Karpas-422 (cell line): ENCODE measurements at regions not wholly inside any gene's neighbourhood (a gene's known extent, or its start where the extent isn't known, plus 50 kb on each side); places are given as distances from the start of the nearest gene placed in this dataset.

Experiments used
- DNase-seq: peaks from one replicate; pipeline ENCODE4 v3.0.0-alpha.2; 2015
- H2AFZ ChIP-seq: fragments of 200-600 bp; sonication (generic); 2 replicates; pipeline ENCODE4 v1.6.1; 2014; ENCODE audit warnings: antibody characterized with exemption, low read length, mixed read lengths
- H3K27ac ChIP-seq: fragments of 200-600 bp; sonication (generic); 2 replicates; pipeline ENCODE4 v1.5.1; 2014; ENCODE audit warnings: mild to moderate bottlenecking, low read length, moderate library complexity
- H3K27me3 ChIP-seq: fragments of 200-600 bp; sonication (generic); 2 replicates; pipeline ENCODE4 v1.6.1; 2014; ENCODE audit warnings: low read length, mixed read lengths
- H3K36me3 ChIP-seq: fragments of 200-600 bp; sonication (generic); 2 replicates; pipeline ENCODE4 v1.6.1; 2014; ENCODE audit warnings: low read length, mixed read lengths; ENCODE audit not compliant: insufficient read depth
- H3K4me1 ChIP-seq: fragments of 200-600 bp; sonication (generic); 2 replicates; pipeline ENCODE4 v1.6.1; 2014; ENCODE audit warnings: mild to moderate bottlenecking, low read length, mixed read lengths
- H3K4me2 ChIP-seq: fragments of 200-600 bp; sonication (generic); 2 replicates; pipeline ENCODE4 v1.6.1; 2014; ENCODE audit warnings: low read length, low read depth, mild to moderate bottlenecking; ENCODE audit not compliant: poor library complexity, severe bottlenecking
- H3K4me3 ChIP-seq: fragments of 200-600 bp; sonication (generic); 2 replicates; pipeline ENCODE4 v1.5.1; 2014; ENCODE audit warnings: mild to moderate bottlenecking, antibody characterized with exemption, low read length, mixed read lengths
- H3K79me2 ChIP-seq: fragments of 200-600 bp; sonication (generic); 2 replicates; pipeline ENCODE4 v1.6.1; 2014; ENCODE audit warnings: mild to moderate bottlenecking, low read length, mixed read lengths
- H3K9ac ChIP-seq: fragments of 200-600 bp; sonication (generic); 2 replicates; pipeline ENCODE4 v1.6.0; 2014; ENCODE audit warnings: low read length
- H3K9me2 ChIP-seq: fragments of 200-600 bp; sonication (generic), shearing (Covaris generic); replicated peaks from 2 replicates; pipeline ENCODE4 v1.6.0; 2014; ENCODE audit warnings: mild to moderate bottlenecking, low read length, moderate library complexity; ENCODE audit not compliant: insufficient read depth
- H3K9me3 ChIP-seq: fragments of 300-700, 200-600 bp; sonication (generic); 2 replicates; pipeline ENCODE4 v1.6.1; 2014; ENCODE audit warnings: low read length, mixed read lengths
- H4K20me1 ChIP-seq: fragments of 200-600 bp; sonication (generic); 2 replicates; pipeline ENCODE4 v1.6.1; 2014; ENCODE audit warnings: mild to moderate bottlenecking, antibody characterized with exemption, low read length, low read depth; ENCODE audit not compliant: insufficient read depth

GRCh38 chr12:60693019-60693626 lies 1097.3 kb downstream of the SLC16A7 start:
- H3K36me3 ChIP-seq = no peaks in the 10 kb centered on the region

GRCh38 chr12:60704171-60704914 lies 1108.5 kb downstream of the SLC16A7 start:
- H3K9me3 ChIP-seq = peaks cover 11% of the 10 kb centered on the region; the same call in 1 of the 2 replicates
- H3K9me2 ChIP-seq = no peaks in the 10 kb centered on the region
- no peak for DNase-seq
- H3K4me1 ChIP-seq = no peaks in the 10 kb centered on the region
- no peaks in the 10 kb centered on the region for H3K36me3 ChIP-seq
- no peak overlapping the region for H3K4me3 ChIP-seq
- no peaks in the 10 kb centered on the region for H4K20me1 ChIP-seq
- H3K9ac ChIP-seq = no peak overlapping the region
- H2AFZ ChIP-seq = no peak overlapping the region
- H3K27me3 ChIP-seq = no peaks in the 10 kb centered on the region
- H3K4me2 ChIP-seq = no peak overlapping the region
- no peak overlapping the region for H3K27ac ChIP-seq
- H3K79me2 ChIP-seq = no peaks in the 10 kb centered on the region

More at GRCh38 chr12:60693019-60693626, 1097.3 kb downstream of the SLC16A7 start:
- Histone ChIP-seq H4K20me1 (no peaks in the 10 kb centered on the region), H3K9ac (no peak overlapping the region), H3K9me2 (no peaks in the 10 kb centered on the region), H3K27me3 (no peaks in the 10 kb centered on the region), H3K4me1 (no peaks in the 10 kb centered on the region), H2AFZ (no peak overlapping the region), H3K4me3 (no peak overlapping the region), H3K27ac (no peak overlapping the region), H3K9me3 (peaks cover 10% of the 10 kb centered on the region), H3K4me2 (no peak overlapping the region), H3K79me2 (no peaks in the 10 kb centered on the region)
- DNase-seq = no peak

GRCh38 chr12:60710246-60710645 lies 1114.4 kb downstream of the SLC16A7 start:
- H3K9ac ChIP-seq = no peak overlapping the region
- H2AFZ ChIP-seq = no peak overlapping the region
- no peak overlapping the region for H3K27ac ChIP-seq
- H3K79me2 ChIP-seq = no peaks in the 10 kb centered on the region
- H3K27me3 ChIP-seq = no peaks in the 10 kb centered on the region
- H3K4me2 ChIP-seq = no peak overlapping the region
- H4K20me1 ChIP-seq = no peaks in the 10 kb centered on the region
- H3K4me3 ChIP-seq = no peak overlapping the region
- no peaks in the 10 kb centered on the region for H3K9me2 ChIP-seq
- H3K36me3 ChIP-seq = no peaks in the 10 kb centered on the region
- H3K4me1 ChIP-seq = no peaks in the 10 kb centered on the region
- no peak for DNase-seq
- peaks cover 34% of the 10 kb centered on the region for H3K9me3 ChIP-seq

GRCh38 chr12:60714141-60714900 lies 1118.5 kb downstream of the SLC16A7 start:
- Histone ChIP-seq H3K4me2 (no peak overlapping the region), H3K4me3 (no peak overlapping the region), H3K9me2 (no peaks in the 10 kb centered on the region), H2AFZ (no peak overlapping the region), H3K9ac (no peak overlapping the region), H3K79me2 (no peaks in the 10 kb centered on the region), H3K27me3 (no peaks in the 10 kb centered on the region), H4K20me1 (no peaks in the 10 kb centered on the region), H3K27ac (no peak overlapping the region), H3K36me3 (no peaks in the 10 kb centered on the region), H3K9me3 (peaks cover 52% of the 10 kb centered on the region), H3K4me1 (no peaks in the 10 kb centered on the region)
- no peak for DNase-seq

GRCh38 chr12:60724475-60724874 lies 1128.6 kb downstream of the SLC16A7 start:
- no peaks in the 10 kb centered on the region for H3K36me3 ChIP-seq
- H3K9ac ChIP-seq = no peak overlapping the region
- no peaks in the 10 kb centered on the region for H4K20me1 ChIP-seq
- no peaks in the 10 kb centered on the region for H3K79me2 ChIP-seq
- no peaks in the 10 kb centered on the region for H3K4me1 ChIP-seq
- H3K4me2 ChIP-seq = no peak overlapping the region
- H3K9me2 ChIP-seq = no peaks in the 10 kb centered on the region
- H3K27ac ChIP-seq = no peak overlapping the region
- no peak overlapping the region for H3K4me3 ChIP-seq
- peaks cover 33% of the 10 kb centered on the region for H3K9me3 ChIP-seq
- H3K27me3 ChIP-seq = no peaks in the 10 kb centered on the region
- H2AFZ ChIP-seq = no peak overlapping the region
- no peak for DNase-seq

DNA sequence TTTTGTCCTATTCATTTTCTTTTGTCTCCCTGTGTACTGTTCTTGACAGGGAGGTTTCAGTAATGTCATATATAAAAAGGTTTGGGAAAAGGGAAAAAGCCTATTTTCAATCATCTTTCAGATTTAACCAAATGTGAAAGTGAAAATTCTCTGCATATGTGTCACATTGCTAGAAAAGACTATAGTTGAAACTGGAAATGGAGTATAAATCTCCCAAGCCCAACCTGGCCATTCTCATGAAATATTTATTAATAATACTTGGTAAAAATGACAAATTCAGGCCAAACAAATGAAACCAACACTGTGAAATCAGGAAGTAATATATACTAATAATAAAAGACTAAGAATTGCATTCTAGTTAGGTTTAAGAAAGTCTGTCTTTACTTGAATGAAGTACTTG lies 1129.2 kb downstream of the SLC16A7 start:
- H3K9me2 ChIP-seq = no peaks in the 10 kb centered on the region
- no peaks in the 10 kb centered on the region for H3K36me3 ChIP-seq
- no peak overlapping the region for H3K4me2 ChIP-seq
- H3K27ac ChIP-seq = no peak overlapping the region
- H4K20me1 ChIP-seq = no peaks in the 10 kb centered on the region
- no peak overlapping the region for H2AFZ ChIP-seq
- H3K27me3 ChIP-seq = no peaks in the 10 kb centered on the region
- DNase-seq = no peak
- H3K4me1 ChIP-seq = no peaks in the 10 kb centered on the region
- H3K4me3 ChIP-seq = no peak overlapping the region
- no peaks in the 10 kb centered on the region for H3K79me2 ChIP-seq
- no peak overlapping the region for H3K9ac ChIP-seq
- peaks cover 33% of the 10 kb centered on the region for H3K9me3 ChIP-seq

- H3K4me2 ChIP-seq = no peak overlapping the region
- no peaks in the 10 kb centered on the region for H3K27me3 ChIP-seq
- no peaks in the 10 kb centered on the region for H3K79me2 ChIP-seq
- no peaks in the 10 kb centered on the region for H3K36me3 ChIP-seq
- H3K27ac ChIP-seq = no peak overlapping the region
- H4K20me1 ChIP-seq = no peaks in the 10 kb centered on the region
- H2AFZ ChIP-seq = no peak overlapping the region
- no peaks in the 10 kb centered on the region for H3K9me2 ChIP-seq
- no peak for DNase-seq
- no peaks in the 10 kb centered on the region for H3K4me1 ChIP-seq
- no peak overlapping the region for H3K9ac ChIP-seq
- H3K9me3 ChIP-seq = peaks cover 34% of the 10 kb centered on the region
- H3K4me3 ChIP-seq = no peak overlapping the region
Measured at GRCh38 chr12:60752589-60752988, 1156.8 kb downstream of the SLC16A7 start.

GRCh38 chr12:60758224-60758623 lies 1162.4 kb downstream of the SLC16A7 start:
- Histone ChIP-seq H3K27ac (no peak overlapping the region), H3K4me3 (no peak overlapping the region), H3K9me3 (peaks cover 26% of the 10 kb centered on the region), H3K4me1 (no peaks in the 10 kb centered on the region), H2AFZ (no peak overlapping the region), H4K20me1 (no peaks in the 10 kb centered on the region), H3K36me3 (no peaks in the 10 kb centered on the region), H3K9me2 (no peaks in the 10 kb centered on the region), H3K27me3 (no peaks in the 10 kb centered on the region), H3K9ac (no peak overlapping the region), H3K79me2 (no peaks in the 10 kb centered on the region), H3K4me2 (no peak overlapping the region)
- DNase-seq = no peak
